H1 (cell line): ENCODE measurements at regions not wholly inside any gene's neighbourhood (a gene's known extent, or its start where the extent isn't known, plus 50 kb on each side); places are given as distances from the start of the nearest gene placed in this dataset.

Experiments used
- NRF1 ChIP-seq: IDR thresholded peaks from 2 replicates; pipeline ENCODE4 v1.6.1; 2011; ENCODE audit warnings: mild to moderate bottlenecking, low read depth, low read length, improper control_type of control experiment
- RFX5 ChIP-seq: IDR thresholded peaks from 2 replicates; pipeline ENCODE4 v1.6.1; 2011; ENCODE audit warnings: low read depth, low read length, improper control_type of control experiment, borderline replicate concordance
- RNF2 ChIP-seq: fragments of 200-900, 300-1000 bp; sonication (generic); IDR thresholded peaks from 2 replicates; pipeline ENCODE4 v1.7.1; 2016; ENCODE audit warnings: borderline replicate concordance, low read depth, mild to moderate bottlenecking, antibody characterized with exemption, low read length; ENCODE audit not compliant: poor library complexity, severe bottlenecking; ENCODE audit errors: missing control alignments
- SAP30 ChIP-seq: fragments of 300-600 bp; sonication (generic); IDR thresholded peaks from 2 replicates; pipeline ENCODE4 v1.7.1; 2012; ENCODE audit warnings: low read length, moderate library complexity, mild to moderate bottlenecking, inconsistent platforms; ENCODE audit not compliant: insufficient read depth, insufficient replicate concordance

DNA sequence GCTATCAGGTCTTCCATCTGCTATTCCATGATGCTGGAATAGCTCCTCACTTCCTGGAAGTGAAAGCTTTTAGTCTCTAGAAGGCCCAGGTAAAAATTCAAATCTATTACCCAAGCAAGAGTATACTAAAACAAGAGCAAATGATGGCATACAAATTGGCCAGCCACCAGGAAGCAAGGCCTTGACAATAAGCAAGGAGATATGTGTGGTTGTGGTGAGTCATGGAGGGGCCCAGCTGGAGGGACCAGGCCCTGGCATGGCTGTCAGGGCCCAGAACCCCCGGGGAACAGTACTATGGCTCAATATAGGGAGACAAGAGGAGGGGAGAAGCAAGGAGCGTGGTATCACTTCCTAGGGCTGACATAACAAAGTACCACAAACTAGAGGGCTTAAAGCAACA lies 358.7 kb downstream of the RRAGC start (continued):
- TF ChIP-seq RNF2 (no peak), NRF1 (no peak), SAP30 (no peak), RFX5 (no peak)
